GM06990 (cell line): ENCODE measurements at regions not wholly inside any gene's neighbourhood (a gene's known extent, or its start where the extent isn't known, plus 50 kb on each side); places are given as distances from the start of the nearest gene placed in this dataset.

Experiments
- DNase-seq: peaks from one replicate; pipeline ENCODE4 v3.0.0-alpha.2; 2011; ENCODE audit not compliant: insufficient read length; ENCODE audit errors: extremely low read depth
- H3K27me3 ChIP-seq: replicated peaks from 2 replicates; pipeline ENCODE4 v1.6.0; 2011; ENCODE audit warnings: low read length; ENCODE audit not compliant: control insufficient read depth, insufficient read depth
- H3K36me3 ChIP-seq: 2 replicates; pipeline ENCODE4 v1.5.1; 2011; ENCODE audit warnings: low read length; ENCODE audit not compliant: control insufficient read depth, insufficient read depth
- H3K4me3 ChIP-seq: replicated peaks from 2 replicates; pipeline ENCODE4 v1.5.1; 2011; ENCODE audit warnings: low read depth, mild to moderate bottlenecking, control low read depth, low read length
- TF ChIP-seq, protein P1 (sequence below): IDR thresholded peaks from 2 replicates; pipeline ENCODE4 v1.5.1; 2011; ENCODE audit warnings: low read length, control low read depth, mild to moderate bottlenecking, inconsistent platforms; ENCODE audit not compliant: insufficient read depth, poor library complexity, severe bottlenecking

DNA sequence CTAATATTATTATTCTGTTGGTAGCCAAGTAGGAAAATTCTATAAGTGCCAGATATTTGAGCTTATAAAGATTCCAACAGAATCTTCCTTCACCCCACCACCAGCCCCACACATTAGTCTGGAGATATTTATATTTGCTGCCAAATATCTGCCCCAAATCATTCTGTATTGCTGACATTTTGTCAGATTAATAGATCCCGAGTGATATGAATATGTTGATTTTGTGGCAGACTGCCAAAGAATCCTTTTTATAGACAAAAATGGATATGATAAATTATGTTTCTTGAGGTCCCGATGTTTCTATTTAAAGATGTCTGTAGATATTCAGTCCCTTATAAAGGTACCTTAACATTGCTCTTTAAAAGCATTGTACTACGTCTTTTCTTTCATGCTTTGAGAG, 162.2 kb upstream of the KCNJ16 start:
- TF ChIP-seq, protein P1, sequence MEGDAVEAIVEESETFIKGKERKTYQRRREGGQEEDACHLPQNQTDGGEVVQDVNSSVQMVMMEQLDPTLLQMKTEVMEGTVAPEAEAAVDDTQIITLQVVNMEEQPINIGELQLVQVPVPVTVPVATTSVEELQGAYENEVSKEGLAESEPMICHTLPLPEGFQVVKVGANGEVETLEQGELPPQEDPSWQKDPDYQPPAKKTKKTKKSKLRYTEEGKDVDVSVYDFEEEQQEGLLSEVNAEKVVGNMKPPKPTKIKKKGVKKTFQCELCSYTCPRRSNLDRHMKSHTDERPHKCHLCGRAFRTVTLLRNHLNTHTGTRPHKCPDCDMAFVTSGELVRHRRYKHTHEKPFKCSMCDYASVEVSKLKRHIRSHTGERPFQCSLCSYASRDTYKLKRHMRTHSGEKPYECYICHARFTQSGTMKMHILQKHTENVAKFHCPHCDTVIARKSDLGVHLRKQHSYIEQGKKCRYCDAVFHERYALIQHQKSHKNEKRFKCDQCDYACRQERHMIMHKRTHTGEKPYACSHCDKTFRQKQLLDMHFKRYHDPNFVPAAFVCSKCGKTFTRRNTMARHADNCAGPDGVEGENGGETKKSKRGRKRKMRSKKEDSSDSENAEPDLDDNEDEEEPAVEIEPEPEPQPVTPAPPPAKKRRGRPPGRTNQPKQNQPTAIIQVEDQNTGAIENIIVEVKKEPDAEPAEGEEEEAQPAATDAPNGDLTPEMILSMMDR = no peak
- DNase-seq = no peak
- H3K27me3 ChIP-seq = no peaks in the 10 kb centered on the region
- no peak overlapping the region for H3K4me3 ChIP-seq
- no peaks in the 10 kb centered on the region for H3K36me3 ChIP-seq

DNA sequence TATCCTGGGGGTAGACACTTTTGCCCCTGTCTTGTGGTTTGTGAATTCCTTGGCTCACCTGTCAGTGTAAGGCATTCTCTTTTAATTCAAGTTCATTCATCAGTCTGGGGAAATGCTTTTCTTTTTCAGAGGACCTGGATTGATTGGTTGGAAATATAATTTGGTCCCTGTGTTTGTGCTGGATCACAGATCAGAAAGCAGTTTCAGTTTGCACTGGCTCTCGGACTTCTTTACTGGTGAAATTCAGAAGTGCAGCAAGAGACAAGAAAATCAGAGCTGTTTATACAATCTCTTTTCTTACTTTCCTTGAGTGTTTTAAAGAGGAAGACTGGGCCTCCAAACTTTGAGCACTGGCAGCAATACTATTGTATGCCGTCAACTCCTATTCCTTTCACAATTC, 161.8 kb upstream of the KCNJ16 start:
- Histone ChIP-seq H3K36me3 (no peaks in the 10 kb centered on the region), H3K27me3 (no peaks in the 10 kb centered on the region), H3K4me3 (no peak overlapping the region)
- TF ChIP-seq, protein P1 = no peak
- DNase-seq = no peak

DNA sequence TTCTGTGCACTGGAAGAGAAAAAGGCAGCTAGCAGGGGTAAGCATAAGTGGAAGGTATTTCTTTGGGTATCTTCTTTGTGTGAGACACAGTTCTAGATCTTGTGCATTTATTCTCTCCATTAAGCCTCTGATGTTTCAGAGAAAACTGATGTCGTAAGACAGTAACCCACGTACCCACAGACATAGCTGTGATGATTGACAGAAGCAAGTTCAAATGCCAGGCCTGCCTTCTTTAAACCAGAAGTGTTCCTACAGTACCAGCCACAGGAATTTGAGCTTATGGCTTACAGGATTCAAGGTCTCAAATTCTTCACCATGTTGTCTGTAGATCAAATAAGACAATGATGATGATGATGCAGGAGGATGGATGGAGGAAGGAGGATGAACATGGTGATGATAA, 161.4 kb upstream of the KCNJ16 start:
- no peak for DNase-seq
- no peak overlapping the region for H3K4me3 ChIP-seq
- TF ChIP-seq, protein P1 = no peak

DNA sequence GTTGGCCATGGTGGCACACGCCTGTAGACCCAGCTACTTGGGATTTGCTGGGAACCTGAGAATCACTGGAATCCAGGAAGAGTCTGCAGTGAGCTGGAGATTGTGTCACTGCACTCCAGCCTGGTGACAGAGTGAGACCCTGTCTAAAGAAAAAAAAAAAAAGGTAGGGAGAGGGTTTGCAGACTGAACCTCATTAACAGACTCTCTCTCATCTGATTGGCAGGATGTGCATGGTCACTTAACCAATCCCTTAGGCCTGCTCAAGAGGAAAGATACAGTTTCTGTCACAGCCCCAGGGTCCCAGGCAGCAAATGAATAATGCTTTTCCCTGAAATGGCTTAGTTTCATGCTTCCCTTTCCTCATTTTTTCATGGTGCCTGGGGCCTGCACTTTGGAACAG, 160.5 kb upstream of the KCNJ16 start:
- Histone ChIP-seq H3K36me3 (no peaks in the 10 kb centered on the region), H3K27me3 (no peaks in the 10 kb centered on the region), H3K4me3 (no peak overlapping the region)
- no peak for DNase-seq
- TF ChIP-seq, protein P1 = no peak

More for the DNA sequence above, 161.4 kb upstream of the KCNJ16 start:
- Histone ChIP-seq H3K27me3 (no peaks in the 10 kb centered on the region), H3K36me3 (no peaks in the 10 kb centered on the region)

DNA sequence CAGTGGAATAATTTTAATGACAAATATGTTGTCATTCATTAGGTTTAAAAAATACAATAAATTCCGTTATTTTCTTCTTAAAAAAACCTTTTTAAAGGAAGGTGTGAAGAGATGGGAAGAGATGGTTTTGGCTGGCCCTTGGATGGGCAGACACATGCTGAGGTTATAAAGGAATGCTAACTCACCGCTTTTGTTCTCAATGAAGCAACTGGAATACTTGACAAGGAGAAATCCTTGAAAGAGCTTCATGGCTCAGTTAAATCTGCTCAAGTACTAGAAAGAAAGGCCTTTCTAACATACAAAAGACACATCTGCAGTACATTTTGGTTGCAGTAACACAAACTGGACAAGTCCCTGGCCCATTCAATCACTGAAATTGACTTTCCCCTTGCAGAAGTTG, 158.3 kb upstream of the KCNJ16 start:
- Histone ChIP-seq H3K27me3 (no peaks in the 10 kb centered on the region), H3K4me3 (no peak overlapping the region), H3K36me3 (no peaks in the 10 kb centered on the region)
- DNase-seq = no peak
- TF ChIP-seq, protein P1 = no peak

DNA sequence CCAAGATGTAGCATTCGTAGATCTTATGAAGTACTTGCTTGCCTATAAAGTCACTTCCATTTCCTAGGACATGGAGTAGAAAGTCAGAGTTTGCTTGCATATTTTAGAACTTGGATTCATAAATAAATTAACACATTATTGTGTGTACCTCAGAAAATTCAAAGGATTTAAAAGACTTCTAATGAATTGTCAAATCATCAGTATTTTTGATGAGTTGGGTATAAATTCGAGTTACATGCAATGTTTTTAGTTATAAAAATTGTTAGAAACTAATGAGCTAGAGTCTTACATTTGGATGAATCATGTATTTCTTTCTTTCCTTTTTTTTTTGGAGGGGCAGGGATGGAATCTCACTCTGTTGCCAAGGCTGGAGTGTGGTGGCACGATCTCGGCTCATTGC, 156.9 kb upstream of the KCNJ16 start:
- no peak for DNase-seq
- Histone ChIP-seq H3K36me3 (no peaks in the 10 kb centered on the region), H3K27me3 (no peaks in the 10 kb centered on the region), H3K4me3 (no peak overlapping the region)
- TF ChIP-seq, protein P1 = no peak
